HG02588 (cell line): ENCODE measurements at regions not wholly inside any gene's neighbourhood (a gene's known extent, or its start where the extent isn't known, plus 50 kb on each side); places are given as distances from the start of the nearest gene placed in this dataset.

ENCODE experiments used
- ATAC-seq: cut with Tn5 transposase; IDR thresholded peaks from one replicate; pipeline ENCODE4 v1.9.1; 2021; ENCODE audit warnings: mild to moderate bottlenecking, moderate library complexity; ENCODE audit not compliant: unreplicated experiment

DNA sequence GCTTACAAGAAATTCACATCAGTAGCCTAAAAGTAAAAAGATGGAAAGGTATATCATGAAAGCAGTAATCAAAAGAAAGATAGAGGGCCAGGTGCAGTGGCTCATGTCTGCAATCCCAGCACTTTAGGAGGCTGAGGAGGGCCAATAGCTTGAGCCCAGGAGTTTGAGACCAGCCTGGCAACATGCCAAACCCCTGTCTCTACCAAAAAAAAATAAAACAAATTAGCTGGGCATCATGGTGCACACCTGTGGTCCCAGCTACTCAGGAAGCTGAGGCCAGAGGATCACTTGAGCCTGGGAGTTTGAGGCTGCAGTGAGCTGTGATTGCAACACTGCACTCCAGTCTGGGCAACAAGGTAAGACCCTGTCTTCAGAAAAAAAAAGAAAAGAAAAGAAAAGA is 55.5 kb downstream of the GSPT2 start:
- no peak for ATAC-seq

DNA sequence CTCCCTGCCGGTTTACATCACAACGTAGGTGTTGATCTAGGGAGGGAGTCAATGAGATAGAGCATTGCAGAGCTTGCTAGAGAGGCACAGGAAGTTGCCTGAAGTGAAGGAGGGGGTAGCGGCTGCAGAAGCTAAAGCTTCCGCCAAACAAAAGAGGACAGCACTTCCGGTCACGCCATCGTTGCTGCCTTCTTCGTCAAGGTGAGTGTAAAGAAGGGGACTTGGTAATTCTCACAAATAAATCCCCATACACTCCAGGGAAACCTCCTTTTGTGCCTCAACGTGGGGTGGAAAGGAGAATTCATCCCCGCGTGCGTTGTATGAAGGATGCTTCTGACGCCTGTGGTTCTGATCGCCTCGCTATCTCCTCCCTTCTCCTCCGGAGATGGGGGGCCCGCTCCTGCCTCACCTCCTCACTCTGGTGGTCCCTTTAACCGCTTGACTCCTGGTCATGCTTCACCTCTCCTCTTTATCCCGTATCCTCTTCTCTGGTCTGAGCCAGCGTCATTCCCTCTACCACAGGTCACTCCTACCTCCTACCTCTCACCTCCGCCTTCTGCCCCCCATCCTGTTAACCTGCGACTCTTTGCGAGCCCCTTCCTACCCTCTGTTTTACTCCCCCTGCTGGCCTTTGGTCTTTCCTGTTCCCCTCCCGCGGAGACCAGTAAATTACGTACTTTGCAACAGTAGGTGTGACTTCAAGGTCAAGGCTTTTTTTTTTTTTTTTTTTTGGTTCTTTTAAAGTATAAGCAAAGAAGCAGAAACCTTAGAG is 59.9 kb downstream of the GSPT2 start:
- ATAC-seq: peak; percentile 96

GRCh38 chrX:51803833-51804232 is 60.6 kb downstream of the GSPT2 start:
- ATAC-seq: no peak

- no peak for ATAC-seq
Observed at GRCh38 chrX:51804741-51805140, 61.5 kb downstream of the GSPT2 start.

- no peak for ATAC-seq
Observed at GRCh38 chrX:51813886-51814460, 70.7 kb downstream of the GSPT2 start.

- no peak for ATAC-seq
Observed at GRCh38 chrX:51824061-51824460, 69.4 kb upstream of the MAGED1 start.

DNA sequence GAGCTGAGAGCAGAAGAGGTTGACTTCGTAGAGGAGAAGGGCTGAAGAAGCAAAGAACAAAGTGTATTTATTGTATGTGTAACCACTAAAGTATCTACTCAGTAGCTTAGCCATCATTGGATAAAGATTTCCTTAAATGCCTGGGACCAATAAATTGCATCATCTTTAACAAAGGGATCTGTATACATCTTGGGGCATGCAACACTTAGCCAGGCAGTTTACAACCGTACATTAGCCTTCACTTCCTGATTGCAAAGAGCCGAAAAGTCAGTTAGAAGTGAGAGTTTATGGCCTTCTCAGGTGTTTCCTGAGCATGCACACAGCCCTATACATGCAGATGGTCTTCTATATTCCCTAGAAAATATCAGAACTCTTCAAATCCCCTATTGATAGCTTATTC is 68.0 kb upstream of the MAGED1 start:
- ATAC-seq: no peak

DNA sequence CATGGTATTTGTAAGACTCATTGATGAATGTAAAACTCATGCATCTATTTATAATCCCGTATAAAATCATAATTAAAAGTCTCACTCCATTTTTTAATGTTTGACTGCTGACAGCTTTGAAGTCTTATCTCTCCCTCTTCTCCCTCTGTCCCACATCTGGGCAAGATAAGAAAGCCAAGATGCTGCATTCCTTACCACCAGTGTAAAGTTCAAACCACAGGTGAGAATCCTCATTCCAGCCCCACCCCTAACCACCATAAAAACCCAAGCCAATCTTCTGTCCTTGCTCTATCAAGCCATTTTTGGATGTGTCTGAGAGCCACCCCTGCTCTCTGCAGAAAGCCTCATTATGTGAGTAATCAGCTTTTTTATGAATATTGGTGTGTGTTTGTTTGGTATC is 59.3 kb upstream of the MAGED1 start:
- no peak for ATAC-seq

DNA sequence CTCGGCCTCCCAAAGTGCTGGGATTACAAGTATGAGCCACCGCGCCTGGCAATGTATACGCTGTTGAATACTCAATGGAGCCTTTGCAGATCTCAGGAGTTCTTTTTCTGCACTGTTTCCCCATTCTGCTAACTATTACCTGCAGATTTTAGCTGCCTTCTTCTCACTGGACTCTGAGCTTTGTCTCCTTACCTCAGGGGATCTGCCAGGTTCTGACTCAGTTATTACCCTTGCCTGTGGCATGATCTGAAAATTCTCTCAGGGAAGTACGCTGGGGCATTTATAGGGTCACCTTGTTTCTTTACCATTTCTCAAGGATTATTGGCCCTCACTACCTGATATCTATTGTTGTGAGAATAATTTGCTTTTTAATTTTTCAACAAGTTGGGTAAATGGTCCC is 56.6 kb upstream of the MAGED1 start:
- ATAC-seq: no peak

GRCh38 chrX:51837451-51837850 is 56.0 kb upstream of the MAGED1 start:
- ATAC-seq: no peak

- ATAC-seq: no peak
Observed at GRCh38 chrX:51837921-51838320, 55.5 kb upstream of the MAGED1 start.
